ENCODE measurements at regions not wholly inside any gene's neighbourhood (a gene's known extent, or its start where the extent isn't known, plus 50 kb on each side); places are given as distances from the start of the nearest gene placed in this dataset.

DNA sequence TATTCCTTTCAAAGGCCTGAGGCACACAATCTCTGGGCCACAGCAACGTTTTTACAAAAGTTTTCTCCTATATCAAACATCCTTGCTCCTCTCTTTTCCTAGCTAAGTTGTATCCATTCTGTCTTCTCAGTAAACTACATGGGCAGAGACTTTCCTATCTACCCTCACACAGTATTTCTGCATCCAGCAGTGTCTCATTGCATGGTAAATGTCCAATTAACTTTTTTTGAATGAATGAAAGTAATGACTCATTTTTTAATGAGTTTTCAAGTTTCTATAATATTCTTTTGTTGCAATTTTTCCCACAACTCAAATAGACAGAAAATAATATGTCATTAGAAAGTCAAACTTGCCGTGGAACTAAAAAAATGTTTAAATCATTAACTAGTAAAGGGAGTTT lies 688.6 kb downstream of the JRKL start:
- no peaks in the 10 kb centered on the region for H3K36me3 Mint-ChIP-seq
- DNase-seq (ENCODE audit: low spot score) = no peak
- H3K9me3 Mint-ChIP-seq = peaks cover 3% of the 10 kb centered on the region
- no peak overlapping the region for H3K27ac ChIP-seq
- H3K4me2 ChIP-seq = no peak overlapping the region
- no peaks in the 10 kb centered on the region for H3K27me3 Mint-ChIP-seq (ENCODE audit: insufficient read depth, low read depth)
- H3K4me1 ChIP-seq = no peaks in the 10 kb centered on the region
- no peak for TF ChIP-seq EZH2 (IDR thresholded peaks at IDR 0.05)
- no peak for TF ChIP-seq EZH2phosphoT487 (IDR thresholded peaks at IDR 0.05)
- TF ChIP-seq, protein P1, sequence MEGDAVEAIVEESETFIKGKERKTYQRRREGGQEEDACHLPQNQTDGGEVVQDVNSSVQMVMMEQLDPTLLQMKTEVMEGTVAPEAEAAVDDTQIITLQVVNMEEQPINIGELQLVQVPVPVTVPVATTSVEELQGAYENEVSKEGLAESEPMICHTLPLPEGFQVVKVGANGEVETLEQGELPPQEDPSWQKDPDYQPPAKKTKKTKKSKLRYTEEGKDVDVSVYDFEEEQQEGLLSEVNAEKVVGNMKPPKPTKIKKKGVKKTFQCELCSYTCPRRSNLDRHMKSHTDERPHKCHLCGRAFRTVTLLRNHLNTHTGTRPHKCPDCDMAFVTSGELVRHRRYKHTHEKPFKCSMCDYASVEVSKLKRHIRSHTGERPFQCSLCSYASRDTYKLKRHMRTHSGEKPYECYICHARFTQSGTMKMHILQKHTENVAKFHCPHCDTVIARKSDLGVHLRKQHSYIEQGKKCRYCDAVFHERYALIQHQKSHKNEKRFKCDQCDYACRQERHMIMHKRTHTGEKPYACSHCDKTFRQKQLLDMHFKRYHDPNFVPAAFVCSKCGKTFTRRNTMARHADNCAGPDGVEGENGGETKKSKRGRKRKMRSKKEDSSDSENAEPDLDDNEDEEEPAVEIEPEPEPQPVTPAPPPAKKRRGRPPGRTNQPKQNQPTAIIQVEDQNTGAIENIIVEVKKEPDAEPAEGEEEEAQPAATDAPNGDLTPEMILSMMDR (IDR thresholded peaks at IDR 0.05) = no peak
- no peak overlapping the region for H3K4me3 Mint-ChIP-seq
- no peaks in the 10 kb centered on the region for H3K36me3 ChIP-seq
- no peak overlapping the region for H3K9ac ChIP-seq
- H3K9me3 ChIP-seq (ENCODE audit: low read depth) = no peaks in the 10 kb centered on the region
- H4K20me1 ChIP-seq (ENCODE audit: low read depth) = no peaks in the 10 kb centered on the region
- no peaks in the 10 kb centered on the region for H3K4me1 Mint-ChIP-seq
- no peak overlapping the region for H3K27ac Mint-ChIP-seq
- H3F3A ChIP-seq (ENCODE audit: low read depth) = no peaks in the 10 kb centered on the region
- no peak overlapping the region for H2AFZ ChIP-seq (replicated peaks)
- H3K4me3 ChIP-seq = no peak overlapping the region
- H3K27me3 ChIP-seq = no peaks in the 10 kb centered on the region
- H3K79me2 ChIP-seq (ENCODE audit: low read depth) = no peaks in the 10 kb centered on the region

DNA sequence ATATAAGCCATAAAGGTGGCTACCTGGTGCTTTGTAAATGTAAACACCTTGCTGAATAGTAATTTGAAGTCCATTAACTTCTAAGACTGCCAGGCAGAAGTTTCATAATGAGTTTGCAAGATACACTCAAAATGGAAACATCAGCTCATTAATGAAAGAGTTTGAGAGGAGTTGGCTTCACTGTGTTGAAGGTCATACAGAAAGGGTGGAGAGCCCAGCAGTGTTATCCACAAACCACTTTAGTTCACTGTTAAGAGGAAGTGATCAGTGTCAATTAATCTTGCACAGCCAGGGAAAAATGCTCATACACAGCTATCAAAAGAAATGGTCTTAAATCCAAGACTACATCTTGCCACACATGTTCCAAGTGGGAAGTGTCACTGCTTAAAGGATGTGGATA lies 689.4 kb downstream of the JRKL start:
- Mint-ChIP-seq H3K4me3 (no peak overlapping the region), H3K9me3 (no peaks in the 10 kb centered on the region)

DNA sequence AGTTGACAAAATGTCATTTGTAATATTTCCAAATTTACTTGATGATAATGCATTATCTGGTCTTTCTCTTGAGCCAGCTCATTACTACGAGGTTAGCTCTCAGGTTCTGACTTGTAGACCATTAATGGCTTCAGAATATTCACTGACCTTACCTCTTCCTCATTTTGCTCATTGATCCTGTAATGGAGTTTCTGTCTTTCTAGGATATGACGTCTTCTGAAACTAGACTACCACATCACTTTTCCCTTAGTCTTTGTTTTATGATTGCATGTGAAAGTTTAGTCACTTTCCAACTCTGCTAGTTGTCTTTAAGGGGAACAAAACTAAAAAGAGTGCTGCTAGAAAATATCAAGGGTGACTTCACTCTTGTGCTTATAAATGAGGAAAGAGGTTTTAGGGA lies 697.6 kb downstream of the JRKL start:
- H3K4me3 Mint-ChIP-seq = no peak overlapping the region
- H3K79me2 ChIP-seq (ENCODE audit: low read depth) = no peaks in the 10 kb centered on the region
- TF ChIP-seq, protein P1 (IDR thresholded peaks at IDR 0.05) = no peak
- TF ChIP-seq EZH2phosphoT487 (IDR thresholded peaks at IDR 0.05) (no peak), EZH2 (IDR thresholded peaks at IDR 0.05) (no peak)
- H3K36me3 Mint-ChIP-seq = no peaks in the 10 kb centered on the region
- no peaks in the 10 kb centered on the region for H3K27me3 ChIP-seq
- no peaks in the 10 kb centered on the region for H3K9me3 Mint-ChIP-seq
- H3K27ac Mint-ChIP-seq = no peak overlapping the region
- no peaks in the 10 kb centered on the region for H3K27me3 Mint-ChIP-seq (ENCODE audit: insufficient read depth, low read depth)
- no peaks in the 10 kb centered on the region for H4K20me1 ChIP-seq (ENCODE audit: low read depth)
- DNase-seq (ENCODE audit: low spot score) = no peak
- no peak overlapping the region for H3K4me3 ChIP-seq
- H3K4me1 ChIP-seq = no peaks in the 10 kb centered on the region
- no peaks in the 10 kb centered on the region for H3K4me1 Mint-ChIP-seq
- H3K27ac ChIP-seq = no peak overlapping the region
- H3K9ac ChIP-seq = no peak overlapping the region
- no peaks in the 10 kb centered on the region for H3K9me3 ChIP-seq (ENCODE audit: low read depth)
- no peak overlapping the region for H3K4me2 ChIP-seq
- no peak overlapping the region for H2AFZ ChIP-seq (replicated peaks)
- H3F3A ChIP-seq (ENCODE audit: low read depth) = no peaks in the 10 kb centered on the region
- H3K36me3 ChIP-seq = no peaks in the 10 kb centered on the region

More for the DNA sequence above, 689.4 kb downstream of the JRKL start:
- Mint-ChIP-seq H3K36me3 (no peaks in the 10 kb centered on the region), H3K4me1 (no peaks in the 10 kb centered on the region), H3K27me3 (ENCODE audit: insufficient read depth, low read depth) (no peaks in the 10 kb centered on the region), H3K27ac (no peak overlapping the region)
- no peak overlapping the region for H2AFZ ChIP-seq (replicated peaks)
- TF ChIP-seq EZH2 (IDR thresholded peaks at IDR 0.05) = no peak
- TF ChIP-seq, protein P1 (IDR thresholded peaks at IDR 0.05) = no peak
- TF ChIP-seq EZH2phosphoT487 (IDR thresholded peaks at IDR 0.05) = no peak
- no peak for DNase-seq (ENCODE audit: low spot score)
- no peak overlapping the region for H3K9ac ChIP-seq
- no peaks in the 10 kb centered on the region for H3K9me3 ChIP-seq (ENCODE audit: low read depth)
- no peaks in the 10 kb centered on the region for H3K36me3 ChIP-seq
- no peak overlapping the region for H3K4me2 ChIP-seq
- H3K79me2 ChIP-seq (ENCODE audit: low read depth) = no peaks in the 10 kb centered on the region
- H3K4me3 ChIP-seq = no peak overlapping the region
- no peaks in the 10 kb centered on the region for H3K4me1 ChIP-seq
- no peak overlapping the region for H3K27ac ChIP-seq
- no peaks in the 10 kb centered on the region for H3F3A ChIP-seq (ENCODE audit: low read depth)
- H4K20me1 ChIP-seq (ENCODE audit: low read depth) = no peaks in the 10 kb centered on the region
- H3K27me3 ChIP-seq = no peaks in the 10 kb centered on the region
